ENCODE measurements at regions not wholly inside any gene's neighbourhood (a gene's known extent, or its start where the extent isn't known, plus 50 kb on each side); places are given as distances from the start of the nearest gene placed in this dataset.
"Not testable (repeated sequence)": the region's sequence is repeated elsewhere in the genome, so short reads cannot be mapped to it uniquely, and the experiment has no call there.

DNA sequence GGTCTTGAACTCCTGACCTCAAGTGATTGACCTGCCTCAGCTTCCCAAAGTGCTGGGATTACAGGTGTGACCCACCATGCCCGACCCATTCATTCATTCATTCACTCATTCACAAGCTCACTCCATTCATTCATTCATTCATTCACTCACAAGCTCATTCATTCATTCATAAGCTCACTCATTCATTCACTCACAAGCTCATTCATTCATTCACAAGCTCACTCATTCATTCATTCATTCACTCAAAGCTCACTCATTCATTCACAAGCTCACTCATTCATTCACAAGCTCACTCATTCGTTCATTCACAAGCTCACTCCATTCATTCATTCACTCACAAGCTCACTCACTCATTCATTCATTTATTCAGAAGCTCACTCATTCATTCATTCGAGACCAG lies 198.6 kb downstream of the SHOX start:
- no peak for DNase-seq

- DNase-seq, result no peak
Observed at GRCh38 chrX:828411-828959, 197.9 kb downstream of the SHOX start.

DNA sequence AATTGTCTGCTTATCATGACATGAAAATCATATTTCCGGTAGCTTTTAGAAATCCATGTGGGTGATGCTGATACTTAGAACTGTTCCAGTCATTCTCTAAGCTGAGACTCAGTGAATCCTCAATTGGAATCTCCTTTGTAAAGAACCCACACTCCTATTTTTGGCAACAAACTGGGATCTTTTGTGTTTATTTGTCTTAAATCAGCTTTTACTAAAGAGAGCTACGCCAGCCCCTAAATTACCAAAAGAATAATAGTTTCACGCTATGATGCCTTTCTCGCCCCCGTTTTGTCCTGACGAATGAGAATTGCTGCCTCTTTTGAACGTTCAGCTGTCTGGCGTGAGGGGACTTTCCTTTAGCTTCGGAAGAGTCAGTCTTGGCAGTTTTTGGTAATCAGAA lies 195.9 kb downstream of the SHOX start:
- no peak for DNase-seq

DNA sequence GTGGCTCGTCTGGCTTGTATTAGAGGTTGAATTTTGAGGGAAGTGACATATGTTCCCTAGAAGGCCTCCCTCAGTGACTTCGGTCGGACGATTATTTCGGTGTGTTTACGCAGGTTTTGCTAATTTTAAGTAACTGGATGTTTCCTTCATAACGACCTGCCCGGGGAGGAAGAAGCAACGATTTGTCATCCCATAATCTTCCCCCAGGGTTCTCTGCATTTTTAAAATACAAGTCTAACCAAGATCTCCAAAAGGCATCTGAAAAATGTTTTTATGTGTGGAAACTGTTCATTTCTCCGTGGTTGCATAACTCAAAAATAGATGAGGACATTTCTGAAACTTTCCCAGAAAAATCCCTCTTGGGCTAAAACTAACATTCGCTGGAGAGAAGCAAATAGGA lies 195.4 kb downstream of the SHOX start:
- DNase-seq, result no peak

GRCh38 chrX:823073-823472 lies 192.5 kb downstream of the SHOX start:
- DNase-seq, result not testable (repeated sequence)

DNA sequence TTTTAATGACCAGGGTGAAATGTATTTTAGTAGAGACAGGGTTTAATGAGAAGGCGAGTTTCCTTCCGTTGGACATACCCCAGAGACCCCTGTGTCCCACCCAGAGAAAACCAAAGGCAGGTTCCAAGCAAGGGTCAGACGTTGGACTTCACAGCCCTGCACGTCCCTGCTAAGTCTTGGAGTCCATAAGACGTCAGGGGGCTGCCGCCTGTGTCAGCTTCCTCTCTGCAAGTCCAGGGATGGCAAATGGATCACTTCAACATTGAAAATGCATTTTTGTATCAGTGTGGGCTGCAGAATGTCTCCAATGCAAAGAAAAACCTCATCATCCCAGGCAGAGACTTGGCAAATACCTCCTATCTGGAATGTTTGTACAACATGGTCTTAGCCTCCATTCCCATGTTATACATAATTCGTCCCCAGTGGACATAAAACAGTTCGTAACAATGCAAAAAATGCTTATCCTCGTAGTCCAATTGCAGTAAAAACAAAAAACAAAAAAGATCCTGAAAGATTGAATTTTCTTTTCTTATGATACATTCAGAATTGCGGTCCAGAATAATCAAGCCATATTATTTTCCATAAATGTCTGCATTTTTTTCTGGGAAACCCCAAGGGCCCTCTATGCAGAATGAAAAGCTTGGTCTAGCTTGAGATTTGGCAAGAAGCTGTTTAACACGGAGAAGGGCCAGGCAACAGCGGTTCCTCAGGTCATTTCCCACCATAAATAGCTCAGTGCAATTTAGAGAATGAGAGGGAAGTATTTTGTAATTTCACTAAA lies 190.9 kb downstream of the SHOX start:
- DNase-seq, result no peak

DNA sequence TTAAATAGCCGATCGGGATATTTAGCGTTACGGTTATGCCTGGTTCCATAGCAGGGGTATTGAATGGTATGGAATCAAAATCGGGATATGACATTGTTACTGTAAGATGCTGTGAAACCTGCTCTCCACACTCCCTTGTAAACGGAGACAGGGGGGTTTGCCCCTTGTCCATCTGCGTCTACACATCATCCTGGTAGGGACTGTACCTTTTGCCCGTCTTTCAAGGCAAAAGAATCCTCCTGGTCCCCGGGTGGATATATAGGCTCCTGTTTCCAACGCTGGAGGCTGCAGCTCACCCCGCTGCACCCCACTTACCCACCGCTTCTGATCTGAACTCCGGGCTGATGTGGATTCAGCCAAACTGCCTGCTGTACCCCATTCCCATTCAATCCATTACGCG lies 189.1 kb downstream of the SHOX start:
- no peak for DNase-seq

GRCh38 chrX:817759-818300 lies 187.2 kb downstream of the SHOX start:
- DNase-seq, result no peak

- not testable (repeated sequence) for DNase-seq
Observed at GRCh38 chrX:817147-817546, 186.6 kb downstream of the SHOX start.

- DNase-seq, result no peak
Observed at GRCh38 chrX:816411-816810, 185.8 kb downstream of the SHOX start.

DNA sequence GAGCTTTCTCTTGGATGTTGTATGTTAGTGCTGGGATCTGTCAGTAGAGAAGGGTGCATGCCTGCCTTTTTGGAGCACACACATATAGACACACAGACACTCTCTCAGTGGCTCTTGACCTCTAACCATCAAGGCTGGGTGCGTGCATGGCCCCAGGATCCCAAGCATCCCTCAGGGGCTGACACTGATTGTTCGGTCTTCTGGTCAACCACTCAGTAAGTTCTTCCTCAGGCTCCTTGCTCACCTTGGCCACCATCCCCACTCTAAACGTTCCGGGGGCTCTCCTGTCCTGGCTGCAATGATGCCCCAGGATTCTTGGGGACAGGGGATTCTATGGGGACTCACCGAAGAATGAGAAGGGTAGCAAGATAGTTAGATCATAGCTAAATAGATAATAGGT lies 179.6 kb downstream of the SHOX start:
- DNase-seq, result no peak

GRCh38 chrX:809081-809480 lies 178.5 kb downstream of the SHOX start:
- no peak for DNase-seq

DNA sequence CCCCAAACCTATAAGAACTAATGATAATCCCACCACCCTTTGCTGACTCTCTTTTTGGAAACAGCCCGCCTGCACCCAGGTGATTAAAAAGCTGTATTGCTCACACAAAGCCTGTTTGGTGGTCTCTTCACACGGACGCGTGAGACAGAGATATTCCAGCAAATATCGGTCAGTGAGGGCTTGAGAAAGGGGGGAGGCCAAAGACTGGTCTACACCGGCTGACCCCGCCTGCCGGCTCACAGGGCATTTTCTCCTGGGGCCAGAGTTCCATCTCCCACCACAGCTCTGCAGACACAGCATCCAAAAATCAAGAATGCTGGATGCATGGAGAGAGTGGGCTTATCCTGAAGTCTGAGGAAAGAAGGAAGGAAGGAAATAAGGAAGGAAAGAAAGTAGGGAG lies 176.0 kb downstream of the SHOX start:
- DNase-seq, result no peak

GRCh38 chrX:805988-806387 lies 175.4 kb downstream of the SHOX start:
- no peak for DNase-seq

GRCh38 chrX:805103-805670 lies 174.6 kb downstream of the SHOX start:
- no peak for DNase-seq

- no peak for DNase-seq
Observed at GRCh38 chrX:802846-803245, 172.3 kb downstream of the SHOX start.

DNA sequence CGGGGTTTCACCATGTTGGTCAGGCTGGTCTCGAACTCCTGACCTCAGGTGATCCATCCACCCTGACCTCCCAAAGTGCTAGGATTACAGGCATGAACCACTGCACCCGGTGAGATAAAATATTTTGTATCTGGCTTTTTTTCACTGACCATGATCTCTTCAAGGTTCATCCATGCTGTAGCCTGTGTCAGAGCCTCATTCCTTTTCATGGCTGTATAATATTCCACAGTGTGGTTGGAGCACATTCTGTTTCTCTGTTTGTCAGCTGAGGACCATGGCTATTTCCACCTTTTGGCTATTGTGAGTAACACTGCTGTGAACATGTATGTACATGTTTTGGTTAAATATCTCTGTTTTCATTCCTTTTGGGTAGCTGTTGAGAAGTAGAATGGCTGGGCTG lies 169.2 kb downstream of the SHOX start:
- no peak for DNase-seq

DNA sequence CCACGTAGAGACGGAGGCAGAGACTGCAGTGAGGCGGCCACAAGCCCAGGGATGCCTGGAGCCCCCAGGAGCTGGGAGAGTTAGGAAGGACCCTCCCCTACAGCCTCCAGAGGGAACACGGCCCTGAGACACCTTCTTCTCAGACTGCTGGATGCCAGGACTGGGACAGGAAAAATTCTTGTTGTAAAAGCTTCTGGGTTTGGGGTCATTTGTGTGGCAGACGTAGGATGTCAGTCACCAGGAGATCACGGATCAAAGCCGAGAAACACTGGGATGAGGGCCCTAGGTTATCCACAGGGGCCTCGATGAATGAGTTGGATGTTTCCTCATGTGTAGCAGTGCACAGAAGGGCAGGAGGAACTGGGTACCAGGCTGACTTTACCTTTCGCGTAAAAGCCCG lies 163.7 kb downstream of the SHOX start:
- no peak for DNase-seq

GRCh38 chrX:793216-793770 lies 162.7 kb downstream of the SHOX start:
- DNase-seq, result no peak

GRCh38 chrX:791479-792034 lies 161.0 kb downstream of the SHOX start:
- no peak for DNase-seq

GRCh38 chrX:790783-791360 lies 160.3 kb downstream of the SHOX start:
- DNase-seq, result no peak

- DNase-seq, result no peak
Observed at GRCh38 chrX:790041-790506, 159.5 kb downstream of the SHOX start.

DNA sequence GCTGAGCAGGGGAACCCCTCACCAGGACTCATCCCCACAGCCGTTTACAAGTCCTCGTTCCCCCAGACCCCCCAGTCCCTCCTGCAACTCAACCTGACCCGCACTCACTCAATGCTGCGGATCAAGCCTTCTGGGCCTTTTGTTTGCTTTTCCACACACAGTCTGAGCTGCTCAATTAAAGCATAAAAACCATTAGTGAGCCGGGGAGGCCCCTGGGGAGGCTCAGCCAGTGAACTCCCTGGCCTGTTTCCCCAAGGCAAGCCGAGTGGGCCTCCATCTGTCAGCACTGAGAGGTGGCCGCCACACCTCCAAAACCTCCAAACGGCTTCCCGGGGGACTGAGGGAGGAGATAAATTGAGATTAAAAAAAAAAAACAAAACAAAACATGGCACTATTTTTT lies 158.5 kb downstream of the SHOX start:
- no peak for DNase-seq

Measured in CD4-positive, alpha-beta T cell treated with Interleukin-21 for 1 hour (primary cell).